ENCODE measurements at regions not wholly inside any gene's neighbourhood (a gene's known extent, or its start where the extent isn't known, plus 50 kb on each side); places are given as distances from the start of the nearest gene placed in this dataset.

DNA sequence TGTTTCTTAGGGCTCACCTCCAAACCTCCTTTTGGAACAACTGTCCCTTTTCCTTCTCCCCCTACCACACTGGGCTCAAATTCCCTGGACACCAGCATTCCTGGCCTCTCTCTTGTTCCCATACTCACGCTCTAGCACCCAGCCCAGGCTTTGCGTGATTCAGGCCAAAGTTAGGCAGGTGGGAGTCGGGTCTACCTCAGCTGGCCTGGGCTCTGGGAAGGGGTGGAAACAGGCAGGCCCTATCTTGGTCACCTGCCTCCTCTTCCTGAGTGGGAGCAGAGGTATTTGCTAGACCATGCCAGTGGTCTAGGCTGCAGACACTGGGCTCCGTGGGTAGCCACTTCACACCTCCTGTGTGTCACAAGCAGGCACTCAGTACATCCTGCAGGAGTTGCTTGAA is 211.1 kb upstream of the MAMLD1 start:
- Histone ChIP-seq H3K4me3 (ENCODE audit: low read depth in 1 of 2, low read length in 1 of 2) (no peak overlapping the region), H3K4me1 (ENCODE audit: control insufficient read depth in 1 of 2, insufficient read depth in 1 of 2, low read depth in 1 of 2, low read length in 1 of 2) (no peaks in the 10 kb centered on the region), H3K36me3 (no peaks in the 10 kb centered on the region), H3K9me3 (no peaks in the 10 kb centered on the region), H3K27me3 (no peaks in the 10 kb centered on the region), H3K27ac (no peak overlapping the region)
- no peak for TF ChIP-seq CTCF (IDR thresholded peaks at IDR 0.05)

DNA sequence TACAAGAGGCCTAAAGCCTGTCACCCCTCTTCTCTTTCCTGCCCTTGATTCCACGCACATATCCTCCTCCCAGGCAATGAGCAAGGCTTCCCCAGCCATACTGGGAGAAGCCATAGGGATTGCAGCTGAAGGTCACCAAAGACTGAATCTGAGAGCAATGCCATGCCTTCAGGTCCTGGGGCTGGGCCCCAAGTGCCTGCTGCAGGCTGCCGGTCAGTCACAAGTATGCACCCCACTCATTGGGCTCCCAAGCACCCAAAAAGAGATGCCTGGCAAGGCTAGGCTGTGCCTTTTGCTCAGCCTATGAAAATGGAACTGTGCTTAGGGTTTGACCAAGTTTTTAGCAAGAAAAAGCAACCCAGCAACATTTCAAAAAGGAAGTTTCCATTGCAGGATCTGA is 210.6 kb upstream of the MAMLD1 start:
- Histone ChIP-seq H3K4me3 (ENCODE audit: low read depth in 1 of 2, low read length in 1 of 2) (no peak overlapping the region), H3K9me3 (no peaks in the 10 kb centered on the region), H3K27ac (no peak overlapping the region), H3K36me3 (no peaks in the 10 kb centered on the region), H3K27me3 (no peaks in the 10 kb centered on the region), H3K4me1 (ENCODE audit: control insufficient read depth in 1 of 2, insufficient read depth in 1 of 2, low read depth in 1 of 2, low read length in 1 of 2) (no peaks in the 10 kb centered on the region)
- TF ChIP-seq CTCF (IDR thresholded peaks at IDR 0.05) = no peak

- Histone ChIP-seq H3K36me3 (no peaks in the 10 kb centered on the region), H3K9me3 (no peaks in the 10 kb centered on the region), H3K27me3 (no peaks in the 10 kb centered on the region), H3K4me1 (ENCODE audit: control insufficient read depth in 1 of 2, insufficient read depth in 1 of 2, low read depth in 1 of 2, low read length in 1 of 2) (no peaks in the 10 kb centered on the region), H3K27ac (no peak overlapping the region), H3K4me3 (ENCODE audit: low read depth in 1 of 2, low read length in 1 of 2) (no peak overlapping the region)
- TF ChIP-seq CTCF (IDR thresholded peaks at IDR 0.05) = no peak
Measured at GRCh38 chrX:150155436-150156035, 207.6 kb upstream of the MAMLD1 start.

- H3K9me3 ChIP-seq = no peaks in the 10 kb centered on the region
- H3K4me1 ChIP-seq (ENCODE audit: control insufficient read depth in 1 of 2, insufficient read depth in 1 of 2, low read depth in 1 of 2, low read length in 1 of 2) = no peaks in the 10 kb centered on the region
- no peak for TF ChIP-seq CTCF (IDR thresholded peaks at IDR 0.05)
- no peaks in the 10 kb centered on the region for H3K36me3 ChIP-seq
- no peak overlapping the region for H3K4me3 ChIP-seq (ENCODE audit: low read depth in 1 of 2, low read length in 1 of 2)
- H3K27ac ChIP-seq = no peak overlapping the region
- no peaks in the 10 kb centered on the region for H3K27me3 ChIP-seq
Measured at GRCh38 chrX:150156615-150157014, 206.5 kb upstream of the MAMLD1 start.

- H3K27ac ChIP-seq = no peak overlapping the region
- no peaks in the 10 kb centered on the region for H3K36me3 ChIP-seq
- TF ChIP-seq CTCF (IDR thresholded peaks at IDR 0.05) = no peak
- H3K9me3 ChIP-seq = no peaks in the 10 kb centered on the region
- no peak overlapping the region for H3K4me3 ChIP-seq (ENCODE audit: low read depth in 1 of 2, low read length in 1 of 2)
- H3K4me1 ChIP-seq (ENCODE audit: control insufficient read depth in 1 of 2, insufficient read depth in 1 of 2, low read depth in 1 of 2, low read length in 1 of 2) = no peaks in the 10 kb centered on the region
- H3K27me3 ChIP-seq = no peaks in the 10 kb centered on the region
Measured at GRCh38 chrX:150157291-150157690, 205.8 kb upstream of the MAMLD1 start.

All from neutrophil (primary cell).